Kidney tubule cell (primary cell): ENCODE measurements at regions not wholly inside any gene's neighbourhood (a gene's known extent, or its start where the extent isn't known, plus 50 kb on each side); places are given as distances from the start of the nearest gene placed in this dataset.

ENCODE experiments used
- DNase-seq: peaks from one replicate; pipeline ENCODE4 v3.0.0-alpha.2; 2018; ENCODE audit warnings: low spot score

GRCh38 chr1:209063767-209064659, 519.5 kb upstream of the CAMK1G start:
- DNase-seq: no peak

- DNase-seq: no peak
Measured at GRCh38 chr1:209064850-209065706, 518.4 kb upstream of the CAMK1G start.

- DNase-seq: peak; percentile 47
Measured at GRCh38 chr1:209072481-209072880, 511.0 kb upstream of the CAMK1G start.

GRCh38 chr1:209073879-209074278, 509.6 kb upstream of the CAMK1G start:
- DNase-seq: no peak

- no peak for DNase-seq
Measured at GRCh38 chr1:209074575-209075250, 508.8 kb upstream of the CAMK1G start.

GRCh38 chr1:209076688-209077087, 506.8 kb upstream of the CAMK1G start:
- peak; percentile 39 for DNase-seq

- peak; percentile 69 for DNase-seq
Measured at GRCh38 chr1:209080170-209080781, 503.2 kb upstream of the CAMK1G start.

GRCh38 chr1:209086486-209087192, 496.9 kb upstream of the CAMK1G start:
- peak; percentile 62 for DNase-seq

- no peak for DNase-seq
Measured at GRCh38 chr1:209094384-209094783, 489.1 kb upstream of the CAMK1G start.

- peak; percentile 94 for DNase-seq
Measured at GRCh38 chr1:209095627-209096595, 487.6 kb upstream of the CAMK1G start.

- no peak for DNase-seq
Measured at GRCh38 chr1:209100460-209100859, 483.1 kb upstream of the CAMK1G start.

- DNase-seq: no peak
Measured at GRCh38 chr1:209101106-209101505, 482.4 kb upstream of the CAMK1G start.

- DNase-seq: no peak
Measured at GRCh38 chr1:209102120-209102519, 481.4 kb upstream of the CAMK1G start.

- DNase-seq: no peak
Measured at GRCh38 chr1:209102531-209102930, 481.0 kb upstream of the CAMK1G start.

GRCh38 chr1:209103092-209103491, 480.4 kb upstream of the CAMK1G start:
- DNase-seq: no peak

- no peak for DNase-seq
Measured at GRCh38 chr1:209104646-209105045, 478.9 kb upstream of the CAMK1G start.

GRCh38 chr1:209105701-209106100, 477.8 kb upstream of the CAMK1G start:
- no peak for DNase-seq

GRCh38 chr1:209106237-209106741, 477.2 kb upstream of the CAMK1G start:
- DNase-seq: peak; percentile 28

GRCh38 chr1:209106861-209107260, 476.7 kb upstream of the CAMK1G start:
- DNase-seq: no peak

- DNase-seq: no peak
Measured at GRCh38 chr1:209107535-209107934, 476.0 kb upstream of the CAMK1G start.
